ENCODE measurements at regions not wholly inside any gene's neighbourhood (a gene's known extent, or its start where the extent isn't known, plus 50 kb on each side); places are given as distances from the start of the nearest gene placed in this dataset.

DNA sequence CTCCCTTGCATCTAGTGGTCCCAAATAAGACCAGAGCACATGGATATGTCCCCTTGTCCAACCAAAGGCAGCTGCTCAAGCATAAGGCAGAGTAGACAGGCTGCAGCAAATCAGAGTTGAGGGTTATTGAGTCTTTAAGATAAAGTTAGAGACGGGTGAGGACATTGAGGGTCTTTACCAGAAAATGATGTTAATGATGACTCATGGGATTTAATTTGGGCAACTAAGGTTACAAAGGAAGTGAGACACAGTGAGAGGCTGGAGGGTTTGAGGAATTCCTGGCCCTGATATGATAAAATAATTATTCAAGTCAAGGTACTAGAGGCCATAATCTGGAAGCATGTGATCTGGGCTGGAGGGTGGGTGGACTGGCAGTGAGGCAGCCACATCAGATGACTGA is 133.6 kb downstream of the ALDH8A1 start:
- no peak overlapping the region for H3K4me3 ChIP-seq (ENCODE audit: low read depth, low read length)
- H3K27ac ChIP-seq = no peak overlapping the region
- no peaks in the 10 kb centered on the region for H3K9me3 ChIP-seq (ENCODE audit: severe bottlenecking)
- no peak for DNase-seq
- TF ChIP-seq, protein P1, sequence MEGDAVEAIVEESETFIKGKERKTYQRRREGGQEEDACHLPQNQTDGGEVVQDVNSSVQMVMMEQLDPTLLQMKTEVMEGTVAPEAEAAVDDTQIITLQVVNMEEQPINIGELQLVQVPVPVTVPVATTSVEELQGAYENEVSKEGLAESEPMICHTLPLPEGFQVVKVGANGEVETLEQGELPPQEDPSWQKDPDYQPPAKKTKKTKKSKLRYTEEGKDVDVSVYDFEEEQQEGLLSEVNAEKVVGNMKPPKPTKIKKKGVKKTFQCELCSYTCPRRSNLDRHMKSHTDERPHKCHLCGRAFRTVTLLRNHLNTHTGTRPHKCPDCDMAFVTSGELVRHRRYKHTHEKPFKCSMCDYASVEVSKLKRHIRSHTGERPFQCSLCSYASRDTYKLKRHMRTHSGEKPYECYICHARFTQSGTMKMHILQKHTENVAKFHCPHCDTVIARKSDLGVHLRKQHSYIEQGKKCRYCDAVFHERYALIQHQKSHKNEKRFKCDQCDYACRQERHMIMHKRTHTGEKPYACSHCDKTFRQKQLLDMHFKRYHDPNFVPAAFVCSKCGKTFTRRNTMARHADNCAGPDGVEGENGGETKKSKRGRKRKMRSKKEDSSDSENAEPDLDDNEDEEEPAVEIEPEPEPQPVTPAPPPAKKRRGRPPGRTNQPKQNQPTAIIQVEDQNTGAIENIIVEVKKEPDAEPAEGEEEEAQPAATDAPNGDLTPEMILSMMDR (IDR thresholded peaks at IDR 0.05; ENCODE audit: low read depth, low read length) = no peak
- no peaks in the 10 kb centered on the region for H3K27me3 ChIP-seq (ENCODE audit: insufficient read depth, low read depth, severe bottlenecking)
- no peaks in the 10 kb centered on the region for H3K36me3 ChIP-seq

GRCh38 chr6:134814076-134814695 is 135.7 kb downstream of the ALDH8A1 start:
- no peak overlapping the region for H3K27ac ChIP-seq
- H3K36me3 ChIP-seq = no peaks in the 10 kb centered on the region
- no peaks in the 10 kb centered on the region for H3K9me3 ChIP-seq (ENCODE audit: severe bottlenecking)
- TF ChIP-seq, protein P1 (IDR thresholded peaks at IDR 0.05; ENCODE audit: low read depth, low read length) = no peak
- H3K27me3 ChIP-seq (ENCODE audit: insufficient read depth, low read depth, severe bottlenecking) = no peaks in the 10 kb centered on the region
- no peak overlapping the region for H3K4me3 ChIP-seq (ENCODE audit: low read depth, low read length)
- DNase-seq = no peak

DNA sequence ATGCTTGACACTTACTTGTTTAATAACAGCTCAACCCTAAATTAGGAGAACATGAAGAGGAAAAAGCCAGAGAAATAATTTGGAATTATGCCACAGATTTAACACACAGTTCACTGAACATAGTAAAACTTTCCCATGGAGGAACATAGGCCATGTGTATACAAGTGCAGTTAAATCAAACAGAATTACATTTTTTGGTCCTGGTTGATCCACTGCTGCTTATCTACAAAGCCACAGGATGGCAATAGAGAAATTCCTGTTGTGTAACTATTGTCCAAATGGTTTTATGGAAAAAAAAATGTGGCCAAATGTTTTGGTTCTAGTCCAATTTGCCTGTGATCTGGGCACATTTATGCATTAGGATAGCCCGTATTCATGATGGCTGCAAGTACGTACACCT is 136.8 kb downstream of the ALDH8A1 start:
- no peaks in the 10 kb centered on the region for H3K27me3 ChIP-seq (ENCODE audit: insufficient read depth, low read depth, severe bottlenecking)
- H3K4me3 ChIP-seq (ENCODE audit: low read depth, low read length) = no peak overlapping the region
- H3K9me3 ChIP-seq (ENCODE audit: severe bottlenecking) = no peaks in the 10 kb centered on the region
- no peak overlapping the region for H3K27ac ChIP-seq
- TF ChIP-seq, protein P1 (IDR thresholded peaks at IDR 0.05; ENCODE audit: low read depth, low read length) = no peak
- DNase-seq = no peak
- no peaks in the 10 kb centered on the region for H3K36me3 ChIP-seq

GRCh38 chr6:134810402-134810801 is 139.5 kb downstream of the ALDH8A1 start:
- H3K27ac ChIP-seq = no peak overlapping the region
- H3K27me3 ChIP-seq (ENCODE audit: insufficient read depth, low read depth, severe bottlenecking) = no peaks in the 10 kb centered on the region
- H3K36me3 ChIP-seq = no peaks in the 10 kb centered on the region
- H3K9me3 ChIP-seq (ENCODE audit: severe bottlenecking) = no peaks in the 10 kb centered on the region
- DNase-seq = no peak
- H3K4me3 ChIP-seq (ENCODE audit: low read depth, low read length) = no peak overlapping the region
- TF ChIP-seq, protein P1 (IDR thresholded peaks at IDR 0.05; ENCODE audit: low read depth, low read length) = no peak

DNA sequence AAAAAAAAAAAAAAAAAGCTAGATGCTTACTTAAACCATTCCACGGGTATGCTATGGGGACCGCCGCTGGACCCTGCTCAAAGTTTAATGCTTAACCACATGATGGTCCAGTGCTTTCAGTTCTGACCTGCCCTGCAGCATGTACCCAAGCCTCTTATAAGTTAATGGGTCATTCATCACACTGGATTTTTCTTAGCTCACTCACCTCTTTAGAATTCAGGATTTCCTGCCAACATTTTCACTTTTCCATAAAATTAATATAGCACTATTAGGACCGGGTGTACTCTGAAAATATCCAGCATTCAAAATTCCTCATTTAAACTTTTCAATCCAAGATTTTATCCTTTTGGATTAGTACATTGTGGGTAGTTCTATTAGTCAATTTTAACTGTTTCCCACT is 140.8 kb downstream of the ALDH8A1 start:
- H3K9me3 ChIP-seq (ENCODE audit: severe bottlenecking) = no peaks in the 10 kb centered on the region

More for the DNA sequence above, 140.8 kb downstream of the ALDH8A1 start:
- TF ChIP-seq, protein P1 (IDR thresholded peaks at IDR 0.05; ENCODE audit: low read depth, low read length) = no peak
- no peak overlapping the region for H3K4me3 ChIP-seq (ENCODE audit: low read depth, low read length)
- no peaks in the 10 kb centered on the region for H3K27me3 ChIP-seq (ENCODE audit: insufficient read depth, low read depth, severe bottlenecking)
- no peak overlapping the region for H3K27ac ChIP-seq
- DNase-seq = no peak
- no peaks in the 10 kb centered on the region for H3K36me3 ChIP-seq

All from WERI-Rb-1 (cell line).